Neuronal stem cell (in vitro differentiated cells): ENCODE measurements at regions not wholly inside any gene's neighbourhood (a gene's known extent, or its start where the extent isn't known, plus 50 kb on each side); places are given as distances from the start of the nearest gene placed in this dataset.

Source experiments
- DNase-seq: peaks from one replicate; pipeline ENCODE4 v3.0.0-alpha.2; 2013; ENCODE audit warnings: low spot score
- H2AFZ ChIP-seq: one replicate; pipeline ENCODE4 v1.6.1; 2013; ENCODE audit warnings: mild to moderate bottlenecking, low read length, inconsistent platforms
- H2AK5ac ChIP-seq: 2 replicates; pipeline ENCODE4 v1.6.1; 2013; ENCODE audit warnings: low read depth, mild to moderate bottlenecking, inconsistent platforms, low read length, moderate library complexity, mixed read lengths
- H2BK120ac ChIP-seq: 2 replicates; pipeline ENCODE4 v1.6.1; 2013; ENCODE audit warnings: low read depth, mild to moderate bottlenecking, inconsistent platforms, low read length, moderate library complexity, mixed read lengths
- H2BK12ac ChIP-seq: one replicate; pipeline ENCODE4 v1.6.1; 2013; ENCODE audit warnings: low read length, inconsistent platforms
- H2BK15ac ChIP-seq: 2 replicates; pipeline ENCODE4 v1.6.1; 2013; ENCODE audit warnings: mild to moderate bottlenecking, low read length, inconsistent platforms, mixed read lengths
- H2BK5ac ChIP-seq: one replicate; pipeline ENCODE4 v1.6.1; 2013; ENCODE audit warnings: inconsistent platforms, mild to moderate bottlenecking, low read length, moderate library complexity
- H3K14ac ChIP-seq: one replicate; pipeline ENCODE4 v1.6.1; 2013; ENCODE audit warnings: low read length, inconsistent platforms
- H3K18ac ChIP-seq: 2 replicates; pipeline ENCODE4 v1.6.1; 2013; ENCODE audit warnings: low read length, inconsistent platforms
- H3K23ac ChIP-seq: 2 replicates; pipeline ENCODE4 v1.6.1; 2013; ENCODE audit warnings: low read depth, mild to moderate bottlenecking, mixed read lengths, low read length, inconsistent platforms; ENCODE audit not compliant: poor library complexity
- H3K27ac ChIP-seq: replicated peaks from 3 replicates; pipeline ENCODE4 v1.5.1; 2013; ENCODE audit warnings: low read length, inconsistent platforms
- H3K27me3 ChIP-seq, 3 experiments: 2 replicates each; pipeline ENCODE4 v1.6.1; 2013; ENCODE audit warnings: low read length in 3 of 3, mild to moderate bottlenecking in 2 of 3, inconsistent platforms in 1 of 3, low read depth in 1 of 3, mixed read lengths in 1 of 3, moderate library complexity in 1 of 3; ENCODE audit not compliant: control insufficient read depth in 3 of 3, insufficient read depth in 3 of 3
- H3K36me3 ChIP-seq, 2 donors: replicated peaks in 1 of 2; 2 replicates each; pipeline ENCODE4 v1.6.1; 2013; ENCODE audit warnings: low read length in 2 of 2; ENCODE audit not compliant: control insufficient read depth in 2 of 2, insufficient read depth in 2 of 2
- H3K4ac ChIP-seq: 2 replicates; pipeline ENCODE4 v1.6.1; 2013; ENCODE audit warnings: inconsistent platforms, mild to moderate bottlenecking, low read length, moderate library complexity
- H3K4me1 ChIP-seq, 2 donors: 1 replicate in 1 of 2; 2 replicates in 1 of 2; pipeline ENCODE4 v1.6.1; 2013; ENCODE audit warnings: low read length in 2 of 2, low read depth in 1 of 2; ENCODE audit not compliant: control insufficient read depth in 2 of 2, insufficient read depth in 1 of 2
- H3K4me2 ChIP-seq: one replicate; pipeline ENCODE4 v1.6.1; 2013; ENCODE audit warnings: mild to moderate bottlenecking, low read length, inconsistent platforms; ENCODE audit not compliant: insufficient read depth, poor library complexity, severe bottlenecking
- H3K4me3 ChIP-seq, 2 donors: 2 replicates each; pipeline ENCODE4 v1.5.1; 2013; ENCODE audit warnings: low read length in 2 of 2, mild to moderate bottlenecking in 2 of 2, inconsistent platforms in 1 of 2, moderate library complexity in 1 of 2
- H3K79me1 ChIP-seq: one replicate; pipeline ENCODE4 v1.6.1; 2013; ENCODE audit warnings: low read depth, mild to moderate bottlenecking, inconsistent platforms, low read length, moderate library complexity
- H3K9ac ChIP-seq: one replicate; pipeline ENCODE4 v1.6.1; 2013; ENCODE audit warnings: mild to moderate bottlenecking, low read depth, low read length, inconsistent platforms; ENCODE audit not compliant: poor library complexity
- H3K9me3 ChIP-seq, 2 donors: replicated peaks in 1 of 2; 2 replicates each; pipeline versions ENCODE3 to v1.6.1; 2013; ENCODE audit warnings: low read length in 2 of 2, mild to moderate bottlenecking in 2 of 2, inconsistent platforms in 1 of 2, low read depth in 1 of 2, mixed read lengths in 1 of 2, moderate library complexity in 1 of 2; ENCODE audit not compliant: control insufficient read depth in 2 of 2, insufficient read depth in 1 of 2
- H4K8ac ChIP-seq: one replicate; pipeline ENCODE4 v1.6.1; 2013; ENCODE audit warnings: low read depth, mild to moderate bottlenecking, inconsistent platforms, low read length, moderate library complexity
- H4K91ac ChIP-seq: one replicate; pipeline ENCODE4 v1.6.1; 2013; ENCODE audit warnings: low read length, low read depth, mild to moderate bottlenecking, inconsistent platforms; ENCODE audit not compliant: poor library complexity
- WGBS, 2 donors: extraction: QIAGEN DNeasy Blood & Tissue Kit; methylation state at CpG; one replicate each; pipeline ENCODE4 v1.1.7; 2013; ENCODE audit warnings: missing lambda C conversion rate in 2 of 2, mixed read lengths in 1 of 2; ENCODE audit not compliant: insufficient read length in 2 of 2, insufficient replicate concordance in 1 of 2; ENCODE audit errors: extremely low coverage in 2 of 2; 5-methylcytosine and 5-hydroxymethylcytosine counted together

DNA sequence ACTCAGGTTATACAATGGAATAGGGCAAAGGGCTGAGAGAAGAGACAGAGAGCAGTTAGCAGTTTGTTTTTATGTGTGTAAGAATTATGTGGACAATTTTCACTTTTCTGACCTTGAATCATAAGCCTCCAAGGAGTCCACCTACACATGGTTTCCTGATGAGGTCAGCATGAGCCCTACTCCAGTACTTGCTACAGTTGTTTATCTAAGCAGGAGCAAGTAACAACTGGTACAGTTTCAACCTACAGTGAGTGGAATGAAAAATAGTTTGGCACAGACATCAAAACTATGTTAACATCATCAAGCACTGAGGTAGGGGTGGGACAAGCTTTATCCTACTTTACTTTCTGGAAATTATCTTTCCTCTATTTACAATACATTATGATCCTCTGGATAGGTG is 426.7 kb upstream of the ID4 start:
- no peak for DNase-seq
- no peak overlapping the region for H2BK12ac ChIP-seq
- H3K27ac ChIP-seq = no peak overlapping the region
- H3K4me3 ChIP-seq = no peak overlapping the region
- no peak overlapping the region for H2BK5ac ChIP-seq
- H4K8ac ChIP-seq = no peak overlapping the region
- no peak overlapping the region for H4K91ac ChIP-seq
- H3K14ac ChIP-seq = no peak overlapping the region
- no peak overlapping the region for H2BK120ac ChIP-seq
- H3K18ac ChIP-seq = no peak overlapping the region
- H3K9me3 ChIP-seq = peaks cover 2 to 3% of the 10 kb centered on the region in 2 donors
- no peak overlapping the region for H2BK15ac ChIP-seq
- H2AK5ac ChIP-seq = no peak overlapping the region
- H3K79me1 ChIP-seq = no peaks in the 10 kb centered on the region
- H3K23ac ChIP-seq = no peak overlapping the region
- no peaks in the 10 kb centered on the region for H3K4me1 ChIP-seq
- no peak overlapping the region for H3K4ac ChIP-seq
- no peaks in the 10 kb centered on the region for H3K27me3 ChIP-seq
- no peak overlapping the region for H2AFZ ChIP-seq
- no peak overlapping the region for H3K9ac ChIP-seq
- no peaks in the 10 kb centered on the region for H3K36me3 ChIP-seq
- no peak overlapping the region for H3K4me2 ChIP-seq

DNA sequence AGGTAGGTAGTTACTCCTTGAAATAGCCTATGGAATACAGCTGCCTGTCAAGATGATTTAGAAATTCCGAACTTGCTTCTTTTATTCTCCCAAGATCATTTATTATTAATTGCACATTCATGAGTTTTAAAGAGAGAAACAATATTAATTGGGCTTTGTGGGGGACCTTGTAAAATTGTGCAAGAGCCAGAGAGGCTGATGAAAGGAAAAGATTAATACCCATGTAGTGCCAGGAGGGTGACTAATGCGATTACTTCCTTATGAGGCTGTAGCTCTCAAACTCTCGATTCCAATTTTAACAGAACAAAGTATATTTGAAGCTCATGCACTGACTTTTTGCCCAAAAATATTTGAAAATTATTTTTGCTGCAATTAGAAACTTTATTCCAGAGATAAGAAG is 423.8 kb upstream of the ID4 start:
- no peak for DNase-seq
- H3K36me3 ChIP-seq = no peaks in the 10 kb centered on the region
- no peak overlapping the region for H2BK120ac ChIP-seq
- no peak overlapping the region for H3K18ac ChIP-seq
- no CpG with 5 or more reads among the region's 3 CpGs for WGBS, 2 donors
- no peak overlapping the region for H3K14ac ChIP-seq
- no peak overlapping the region for H3K27ac ChIP-seq
- peaks cover 2 to 5% of the 10 kb centered on the region in 2 donors for H3K9me3 ChIP-seq
- H3K79me1 ChIP-seq = no peaks in the 10 kb centered on the region
- no peak overlapping the region for H2BK12ac ChIP-seq
- no peaks in the 10 kb centered on the region for H3K27me3 ChIP-seq
- H2AK5ac ChIP-seq = no peak overlapping the region
- H3K23ac ChIP-seq = no peak overlapping the region
- H3K4me2 ChIP-seq = no peak overlapping the region
- H4K8ac ChIP-seq = no peak overlapping the region
- H4K91ac ChIP-seq = no peak overlapping the region
- H2BK5ac ChIP-seq = no peak overlapping the region
- H2AFZ ChIP-seq = no peak overlapping the region
- H3K4me1 ChIP-seq = no peaks in the 10 kb centered on the region
- H3K9ac ChIP-seq = no peak overlapping the region
- no peak overlapping the region for H2BK15ac ChIP-seq
- no peak overlapping the region for H3K4me3 ChIP-seq
- no peak overlapping the region for H3K4ac ChIP-seq

- Histone ChIP-seq H2AFZ (no peak overlapping the region), H2BK15ac (no peak overlapping the region), H3K4me3 (no peak overlapping the region), H2BK120ac (no peak overlapping the region), H3K9ac (no peak overlapping the region), H3K18ac (no peak overlapping the region), H3K9me3 (peaks cover 2 to 5% of the 10 kb centered on the region in 2 donors), H3K27me3 (no peaks in the 10 kb centered on the region), H3K4me1 (no peaks in the 10 kb centered on the region), H3K23ac (no peak overlapping the region), H3K4me2 (no peak overlapping the region), H3K4ac (no peak overlapping the region), H4K91ac (no peak overlapping the region), H2BK12ac (no peak overlapping the region), H2BK5ac (no peak overlapping the region), H3K36me3 (no peaks in the 10 kb centered on the region), H2AK5ac (no peak overlapping the region), H3K14ac (no peak overlapping the region), H3K79me1 (no peaks in the 10 kb centered on the region), H3K27ac (no peak overlapping the region), H4K8ac (no peak overlapping the region)
- WGBS, 2 donors = no CpG with 5 or more reads among the region's 4 CpGs
- no peak for DNase-seq
These were observed 421.4 kb upstream of the ID4 start for GRCh38 chr6:19415605-19416326.

- Histone ChIP-seq H3K23ac (no peak overlapping the region), H4K91ac (no peak overlapping the region), H3K9me3 (peaks cover 2 to 5% of the 10 kb centered on the region in 2 donors), H2AK5ac (no peak overlapping the region), H3K14ac (no peak overlapping the region), H3K4me1 (no peaks in the 10 kb centered on the region), H3K9ac (no peak overlapping the region), H2AFZ (no peak overlapping the region), H2BK5ac (no peak overlapping the region), H3K36me3 (no peaks in the 10 kb centered on the region), H3K79me1 (no peaks in the 10 kb centered on the region), H3K4me3 (no peak overlapping the region), H3K18ac (no peak overlapping the region), H3K27me3 (no peaks in the 10 kb centered on the region), H3K4ac (no peak overlapping the region), H3K27ac (no peak overlapping the region), H4K8ac (no peak overlapping the region), H2BK12ac (no peak overlapping the region), H2BK15ac (no peak overlapping the region), H3K4me2 (no peak overlapping the region), H2BK120ac (no peak overlapping the region)
- DNase-seq = no peak
These were observed 420.4 kb upstream of the ID4 start for GRCh38 chr6:19416811-19417210.
